GM23338 (cell line): ENCODE measurements at regions not wholly inside any gene's neighbourhood (a gene's known extent, or its start where the extent isn't known, plus 50 kb on each side); places are given as distances from the start of the nearest gene placed in this dataset.

Experiments
- ATAC-seq: fragments of 200-7000 bp; cut with Tn5 transposase; 3 replicates; pipeline ENCODE4 v1.9.1; 2020
- DNase-seq: peaks from one replicate; pipeline ENCODE4 v3.0.0-alpha.2; 2015; ENCODE audit warnings: low spot score
- H2AFZ ChIP-seq: fragments of 200-600 bp; sonication (generic); 2 replicates; pipeline ENCODE4 v1.8.0; 2016; ENCODE audit warnings: antibody characterized with exemption, mild to moderate bottlenecking, moderate library complexity
- H3F3A ChIP-seq: fragments of 200-600 bp; sonication (generic); replicated peaks from 2 replicates; pipeline ENCODE4 v1.8.0; 2017; ENCODE audit warnings: antibody characterized with exemption, mixed run types, low read depth
- H3K27ac ChIP-seq: fragments of 200-600 bp; sonication (generic); 2 replicates; pipeline ENCODE4 v1.6.1; 2016; ENCODE audit warnings: low read depth
- H3K27me3 ChIP-seq: fragments of 200-600 bp; sonication (generic); 2 replicates; pipeline ENCODE4 v1.8.0; 2016; ENCODE audit warnings: mild to moderate bottlenecking, mixed run types, moderate library complexity; ENCODE audit not compliant: insufficient read depth
- H3K36me3 ChIP-seq: fragments of 200-600 bp; sonication (generic); 2 replicates; pipeline ENCODE4 v1.8.0; 2016; ENCODE audit warnings: mild to moderate bottlenecking; ENCODE audit not compliant: insufficient read depth
- H3K4me1 ChIP-seq: fragments of 200-600 bp; sonication (generic); 2 replicates; pipeline ENCODE4 v1.8.0; 2016; ENCODE audit warnings: mild to moderate bottlenecking, moderate library complexity; ENCODE audit not compliant: insufficient read depth
- H3K4me2 ChIP-seq: fragments of 200-600 bp; sonication (generic); 2 replicates; pipeline ENCODE4 v1.7.1; 2017; ENCODE audit warnings: mixed run types
- H3K4me3 ChIP-seq: fragments of 200-600 bp; sonication (generic); 2 replicates; pipeline ENCODE4 v1.6.1; 2016; ENCODE audit warnings: mixed run types
- H3K79me2 ChIP-seq: fragments of 200-600 bp; sonication (generic); replicated peaks from 2 replicates; pipeline ENCODE4 v1.8.0; 2017; ENCODE audit warnings: mild to moderate bottlenecking; ENCODE audit not compliant: insufficient read depth
- H3K9me2 ChIP-seq: fragments of 200-600 bp; sonication (generic); 2 replicates; pipeline ENCODE4 v1.8.0; 2017; ENCODE audit not compliant: insufficient read depth
- H4K20me1 ChIP-seq: fragments of 200-600 bp; sonication (generic); replicated peaks from 2 replicates; pipeline ENCODE4 v1.8.0; 2017; ENCODE audit warnings: mild to moderate bottlenecking; ENCODE audit not compliant: insufficient read depth
- H3K27ac Mint-ChIP-seq: 2 replicates; pipeline ENCODE4 v1.8.0; 2020; ENCODE audit warnings: inconsistent platforms, mild to moderate bottlenecking, moderate library complexity, mixed read lengths
- H3K27me3 Mint-ChIP-seq: 3 replicates; pipeline ENCODE4 v1.8.0; 2022; ENCODE audit warnings: low read depth, mild to moderate bottlenecking, moderate library complexity, mixed read lengths, inconsistent platforms; ENCODE audit not compliant: insufficient read depth, poor library complexity
- H3K36me3 Mint-ChIP-seq: 3 replicates; pipeline ENCODE4 v1.8.0; 2021; ENCODE audit warnings: low read depth, mild to moderate bottlenecking, inconsistent platforms, moderate library complexity, mixed read lengths
- H3K4me1 Mint-ChIP-seq: 3 replicates; pipeline ENCODE4 v1.8.0; 2020; ENCODE audit warnings: mild to moderate bottlenecking, inconsistent platforms, mixed read lengths
- H3K4me3 Mint-ChIP-seq: 3 replicates; pipeline ENCODE4 v1.8.0; 2021; ENCODE audit warnings: moderate library complexity, mild to moderate bottlenecking, inconsistent platforms, mixed read lengths
- H3K9me3 Mint-ChIP-seq: 3 replicates; pipeline ENCODE4 v1.8.0; 2020; ENCODE audit warnings: moderate library complexity, mild to moderate bottlenecking, inconsistent platforms, mixed read lengths
- ETS1 ChIP-seq: IDR thresholded peaks from 2 replicates; pipeline ENCODE4 v1.6.1; 2016; ENCODE audit warnings: antibody characterized with exemption
- EZH2 ChIP-seq: fragments of 200-600 bp; sonication (generic); IDR thresholded peaks from one replicate; pipeline ENCODE4 v1.8.0; 2017; ENCODE audit warnings: antibody characterized with exemption, mild to moderate bottlenecking, low read depth; ENCODE audit not compliant: unreplicated experiment
- JUNB ChIP-seq: IDR thresholded peaks from one replicate; pipeline ENCODE4 v1.6.1; 2016; ENCODE audit warnings: antibody characterized with exemption; ENCODE audit not compliant: unreplicated experiment
- REST ChIP-seq: IDR thresholded peaks from one replicate; pipeline ENCODE4 v1.6.1; 2018; ENCODE audit warnings: antibody characterized with exemption; ENCODE audit not compliant: unreplicated experiment
- ZNF462 ChIP-seq: fragments of 250-450 bp; sonication (Bioruptor Pico); IDR thresholded peaks from 2 replicates; pipeline ENCODE4 v1.5.0; 2020; ENCODE audit warnings: mild to moderate bottlenecking, moderate library complexity

- ATAC-seq, result no peak
- H4K20me1 ChIP-seq, result no peaks in the 10 kb centered on the region
Observed at GRCh38 chr2:21449881-21450280, 326.1 kb downstream of the TDRD15 start.

GRCh38 chr2:21451403-21451802 is 327.6 kb downstream of the TDRD15 start:
- no peak overlapping the region for H3K4me3 ChIP-seq
- H3K27ac Mint-ChIP-seq, result no peak overlapping the region
- H3K9me3 Mint-ChIP-seq, result no peaks in the 10 kb centered on the region; the same call in 2 of the 3 replicates
- TF ChIP-seq JUNB (no peak), ETS1 (no peak), ZNF462 (CRISPR knock-in tag) (no peak), EZH2 (no peak)

More at GRCh38 chr2:21449881-21450280, 326.1 kb downstream of the TDRD15 start:
- H3K4me3 Mint-ChIP-seq, result no peak overlapping the region
- H3K4me1 Mint-ChIP-seq, result peaks cover 21% of the 10 kb centered on the region
- H3K27ac ChIP-seq, result no peak overlapping the region
- H3K79me2 ChIP-seq, result no peaks in the 10 kb centered on the region
- no peaks in the 10 kb centered on the region for H3K36me3 ChIP-seq
- DNase-seq, result no peak
- TF ChIP-seq REST, result no peak
- no peaks in the 10 kb centered on the region; the same call in 2 of the 3 replicates for H3K9me3 Mint-ChIP-seq
- no peaks in the 10 kb centered on the region for H3K9me2 ChIP-seq
- no peak overlapping the region for H3K4me3 ChIP-seq
- H3K4me2 ChIP-seq, result no peak overlapping the region
- peaks cover 8% of the 10 kb centered on the region for H3K27me3 Mint-ChIP-seq
- no peaks in the 10 kb centered on the region for H3F3A ChIP-seq
- H2AFZ ChIP-seq, result no peak overlapping the region
- H3K27me3 ChIP-seq, result no peaks in the 10 kb centered on the region
- H3K36me3 Mint-ChIP-seq, result no peaks in the 10 kb centered on the region
- H3K4me1 ChIP-seq, result 0 out of 2 replicates have a peak, but pooled peaks cover 11% of the 10 kb centered on the region
- no peak overlapping the region for H3K27ac Mint-ChIP-seq

More at GRCh38 chr2:21451403-21451802, 327.6 kb downstream of the TDRD15 start:
- peaks cover 11% of the 10 kb centered on the region; the same call in 1 of the 2 replicates for H3K4me1 ChIP-seq
- H3K27ac ChIP-seq, result no peak overlapping the region
- Mint-ChIP-seq H3K27me3 (peaks cover 8% of the 10 kb centered on the region), H3K36me3 (peaks cover under 1% of the 10 kb centered on the region; the same call in 1 of the 3 replicates), H3K4me3 (no peak overlapping the region), H3K4me1 (peaks cover 33% of the 10 kb centered on the region)
- H3K4me2 ChIP-seq, result no peak overlapping the region
- no peaks in the 10 kb centered on the region for H3F3A ChIP-seq
- no peaks in the 10 kb centered on the region for H3K9me2 ChIP-seq
- DNase-seq (no peak), ATAC-seq (no peak)
- H4K20me1 ChIP-seq, result no peaks in the 10 kb centered on the region
- H3K27me3 ChIP-seq, result no peaks in the 10 kb centered on the region
- H2AFZ ChIP-seq, result no peak overlapping the region
- H3K36me3 ChIP-seq, result no peaks in the 10 kb centered on the region
- no peaks in the 10 kb centered on the region for H3K79me2 ChIP-seq
